Testis (tissue), 2 donors: ENCODE measurements at regions not wholly inside any gene's neighbourhood (a gene's known extent, or its start where the extent isn't known, plus 50 kb on each side); places are given as distances from the start of the nearest gene placed in this dataset.

Experiments
- POLR2A ChIP-seq: fragments of 450-650 bp; IDR thresholded peaks from one replicate; pipeline ENCODE4 v1.6.1; 2017; ENCODE audit warnings: antibody characterized with exemption, mild to moderate bottlenecking, moderate library complexity
- TF ChIP-seq, protein P1 (sequence below), 3 experiments: fragments of 450-650 bp in 2 of 3; fragments of 200-600 bp in 1 of 3; sonication (generic) in 1 of 3; IDR thresholded peaks; one replicate each; pipeline ENCODE4 v1.5.1; 2016 to 2019; ENCODE audit warnings: antibody characterized with exemption in 3 of 3, mild to moderate bottlenecking in 2 of 3, moderate library complexity in 1 of 3

DNA sequence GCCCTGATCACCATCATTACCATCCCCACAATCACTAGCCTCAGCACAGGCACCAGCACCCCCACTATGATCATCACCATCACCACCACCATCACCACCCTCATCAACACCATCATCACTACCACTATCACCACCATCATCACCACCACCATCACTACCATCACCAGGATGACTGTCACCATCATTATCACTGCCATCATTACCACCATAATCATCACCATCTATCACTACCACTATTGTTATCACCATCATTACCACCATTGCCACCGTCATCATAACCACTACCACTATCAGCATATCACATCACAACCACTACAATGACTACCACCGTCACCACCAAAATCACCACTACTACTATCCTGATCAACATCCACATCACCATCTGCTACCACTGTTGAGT, 57.3 kb upstream of the CASZ1 start:
- TF ChIP-seq, protein P1, sequence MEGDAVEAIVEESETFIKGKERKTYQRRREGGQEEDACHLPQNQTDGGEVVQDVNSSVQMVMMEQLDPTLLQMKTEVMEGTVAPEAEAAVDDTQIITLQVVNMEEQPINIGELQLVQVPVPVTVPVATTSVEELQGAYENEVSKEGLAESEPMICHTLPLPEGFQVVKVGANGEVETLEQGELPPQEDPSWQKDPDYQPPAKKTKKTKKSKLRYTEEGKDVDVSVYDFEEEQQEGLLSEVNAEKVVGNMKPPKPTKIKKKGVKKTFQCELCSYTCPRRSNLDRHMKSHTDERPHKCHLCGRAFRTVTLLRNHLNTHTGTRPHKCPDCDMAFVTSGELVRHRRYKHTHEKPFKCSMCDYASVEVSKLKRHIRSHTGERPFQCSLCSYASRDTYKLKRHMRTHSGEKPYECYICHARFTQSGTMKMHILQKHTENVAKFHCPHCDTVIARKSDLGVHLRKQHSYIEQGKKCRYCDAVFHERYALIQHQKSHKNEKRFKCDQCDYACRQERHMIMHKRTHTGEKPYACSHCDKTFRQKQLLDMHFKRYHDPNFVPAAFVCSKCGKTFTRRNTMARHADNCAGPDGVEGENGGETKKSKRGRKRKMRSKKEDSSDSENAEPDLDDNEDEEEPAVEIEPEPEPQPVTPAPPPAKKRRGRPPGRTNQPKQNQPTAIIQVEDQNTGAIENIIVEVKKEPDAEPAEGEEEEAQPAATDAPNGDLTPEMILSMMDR (IDR thresholded peaks at IDR 0.05): no peak
- no peak for TF ChIP-seq POLR2A
